Activated CD4-positive, alpha-beta T cell treated with anti-CD3 and anti-CD28 coated beads, Interleukin-2, amount 50 U/mL, for 24 hours (primary cell): ENCODE measurements at regions not wholly inside any gene's neighbourhood (a gene's known extent, or its start where the extent isn't known, plus 50 kb on each side); places are given as distances from the start of the nearest gene placed in this dataset.
"Not testable (repeated sequence)": the region's sequence is repeated elsewhere in the genome, so short reads cannot be mapped to it uniquely, and the experiment has no call there.

ENCODE experiments used
- DNase-seq, 2 donors: peaks; one replicate each; pipeline ENCODE4 v3.0.0-alpha.2; 2020; ENCODE audit warnings: low read depth in 1 of 2, low spot score in 1 of 2

- DNase-seq: no peak
These were observed 56.5 kb downstream of the KCTD12 start for GRCh38 chr13:76829572-76830327.

GRCh38 chr13:76828316-76828741 is 57.9 kb downstream of the KCTD12 start:
- DNase-seq: peak in 1 of 2 donors; percentile 18

- no peak for DNase-seq
These were observed 59.7 kb downstream of the KCTD12 start for GRCh38 chr13:76826527-76826926.

- no peak for DNase-seq
These were observed 60.8 kb downstream of the KCTD12 start for GRCh38 chr13:76825430-76825829.

- DNase-seq: no peak
These were observed 62.2 kb downstream of the KCTD12 start for GRCh38 chr13:76823969-76824368.

GRCh38 chr13:76822698-76823267 is 63.4 kb downstream of the KCTD12 start:
- no peak for DNase-seq

- DNase-seq: not testable (repeated sequence)
These were observed 65.0 kb downstream of the KCTD12 start for GRCh38 chr13:76821222-76821621.

- DNase-seq: no peak
These were observed 65.4 kb downstream of the KCTD12 start for GRCh38 chr13:76820759-76821158.

- no peak for DNase-seq
These were observed 69.8 kb downstream of the KCTD12 start for GRCh38 chr13:76816394-76816793.

- no peak for DNase-seq
These were observed 70.9 kb downstream of the KCTD12 start for GRCh38 chr13:76815344-76815743.

- DNase-seq: no peak
These were observed 72.3 kb downstream of the KCTD12 start for GRCh38 chr13:76813891-76814290.

- DNase-seq: no peak
These were observed 73.1 kb downstream of the KCTD12 start for GRCh38 chr13:76813000-76813691.

GRCh38 chr13:76812206-76812897 is 73.9 kb downstream of the KCTD12 start:
- no peak for DNase-seq

GRCh38 chr13:76809389-76809788 is 76.8 kb downstream of the KCTD12 start:
- DNase-seq: no peak

- DNase-seq: no peak
These were observed 77.3 kb downstream of the KCTD12 start for GRCh38 chr13:76808927-76809326.

GRCh38 chr13:76804801-76805200 is 81.4 kb downstream of the KCTD12 start:
- DNase-seq: no peak

GRCh38 chr13:76803831-76804230 is 82.4 kb downstream of the KCTD12 start:
- DNase-seq: no peak

GRCh38 chr13:76800943-76801342 is 85.3 kb downstream of the KCTD12 start:
- DNase-seq: no peak

GRCh38 chr13:76799696-76800095 is 86.5 kb downstream of the KCTD12 start:
- no peak for DNase-seq

GRCh38 chr13:76798037-76798436 is 88.2 kb downstream of the KCTD12 start:
- DNase-seq: no peak

- DNase-seq: no peak
These were observed 88.8 kb downstream of the KCTD12 start for GRCh38 chr13:76797361-76797760.

- DNase-seq: no peak
These were observed 89.4 kb downstream of the KCTD12 start for GRCh38 chr13:76796851-76797250.
